Prostate gland (tissue), 2 donors: ENCODE measurements at regions not wholly inside any gene's neighbourhood (a gene's known extent, or its start where the extent isn't known, plus 50 kb on each side); places are given as distances from the start of the nearest gene placed in this dataset.

Experiments used
- DNase-seq: peaks from one replicate; pipeline ENCODE4 v3.0.0-alpha.2; 2019; ENCODE audit warnings: low spot score
- H3K27ac ChIP-seq, 2 donors: fragments of 200-600 bp; sonication (generic); 2 replicates each; pipeline ENCODE4 v1.5.1; 2017 to 2019
- H3K27me3 ChIP-seq: fragments of 200-600 bp; sonication (generic); replicated peaks from 2 replicates; pipeline ENCODE4 v1.5.1; 2019; ENCODE audit not compliant: insufficient read depth
- H3K36me3 ChIP-seq, 2 donors: fragments of 200-600 bp; sonication (generic); 1 replicate in 1 of 2; 2 replicates in 1 of 2; pipeline versions ENCODE4 v1.5.1 to v1.8.1; 2017 to 2019
- H3K4me1 ChIP-seq: fragments of 200-600 bp; sonication (generic); replicated peaks from 2 replicates; pipeline ENCODE4 v1.5.1; 2019
- H3K4me3 ChIP-seq, 2 donors: fragments of 200-600 bp; sonication (generic); 2 replicates each; pipeline ENCODE4 v1.5.1; 2017 to 2019
- H3K9me3 ChIP-seq: fragments of 200-600 bp; sonication (generic); 2 replicates; pipeline ENCODE4 v1.5.1; 2017
- CTCF ChIP-seq, 4 experiments: fragments of 200-600 bp in 2 of 4; fragments of 450-650 bp in 2 of 4; sonication (generic) in 2 of 4; IDR thresholded peaks; 1 replicate in 3 of 4; 2 replicates in 1 of 4; pipeline ENCODE4 v1.5.1; 2016 to 2019; ENCODE audit warnings: antibody characterized with exemption in 4 of 4, mild to moderate bottlenecking in 2 of 4, moderate library complexity in 2 of 4
- POLR2A ChIP-seq: fragments of 450-650 bp; IDR thresholded peaks from one replicate; pipeline ENCODE4 v1.6.1; 2016; ENCODE audit warnings: antibody characterized with exemption, mild to moderate bottlenecking
- POLR2AphosphoS5 ChIP-seq: sonication (generic); formaldehyde crosslinking; IDR thresholded peaks from one replicate; pipeline ENCODE4 v1.6.1; 2017; ENCODE audit warnings: antibody characterized with exemption
- WGBS: methylation state at CpG from one replicate; pipeline ENCODE4 v1.1.5; 2018; 5-methylcytosine and 5-hydroxymethylcytosine counted together
- intact Hi-C: fragments of 100-400 bp; cut with DNase I; formaldehyde crosslinking; loops from one replicate; pipeline ENCODE4 v1.14.2; 2022

- Histone ChIP-seq H3K4me1 (no peaks in the 10 kb centered on the region), H3K27me3 (no peaks in the 10 kb centered on the region), H3K4me3 (no peak overlapping the region), H3K36me3 (no peaks in the 10 kb centered on the region), H3K9me3 (no peaks in the 10 kb centered on the region), H3K27ac (no peak overlapping the region)
- no peak for TF ChIP-seq POLR2AphosphoS5
- no peak for DNase-seq
- intact Hi-C loops, result no loop called here
- WGBS, result 80% methylated on average over 1 of the region's 1 CpG
Measured at GRCh38 chr1:70863239-70863638, 184.4 kb downstream of the PTGER3 start.

- intact Hi-C loops, result no loop called here
- no peak overlapping the region for H3K4me3 ChIP-seq
- H3K9me3 ChIP-seq, result no peaks in the 10 kb centered on the region
- H3K27ac ChIP-seq, result no peak overlapping the region
- H3K4me1 ChIP-seq, result no peaks in the 10 kb centered on the region
- H3K27me3 ChIP-seq, result no peaks in the 10 kb centered on the region
- WGBS, result 76% methylated on average over 2 of the region's 2 CpGs
- no peaks in the 10 kb centered on the region for H3K36me3 ChIP-seq
- TF ChIP-seq POLR2A, result no peak
- DNase-seq, result no peak
Measured at GRCh38 chr1:70864302-70864701, 183.3 kb downstream of the PTGER3 start.

- intact Hi-C loops, result no loop called here
- no peak overlapping the region for H3K27ac ChIP-seq
- H3K4me3 ChIP-seq, result no peak overlapping the region
- no peaks in the 10 kb centered on the region for H3K36me3 ChIP-seq
- no peak for DNase-seq
- no peaks in the 10 kb centered on the region for H3K9me3 ChIP-seq
- TF ChIP-seq POLR2AphosphoS5, result no peak
- no peak for TF ChIP-seq CTCF (IDR thresholded peaks at IDR 0.05)
- no peak for TF ChIP-seq POLR2A
- H3K4me1 ChIP-seq, result no peaks in the 10 kb centered on the region
- WGBS, result 73% methylated on average over 4 of the region's 4 CpGs
- no peaks in the 10 kb centered on the region for H3K27me3 ChIP-seq
Measured at GRCh38 chr1:70866542-70867264, 180.9 kb downstream of the PTGER3 start.

- Histone ChIP-seq H3K27me3 (no peaks in the 10 kb centered on the region), H3K4me1 (no peaks in the 10 kb centered on the region), H3K9me3 (no peaks in the 10 kb centered on the region), H3K36me3 (no peaks in the 10 kb centered on the region), H3K27ac (no peak overlapping the region), H3K4me3 (no peak overlapping the region)
- TF ChIP-seq POLR2A (no peak), CTCF (IDR thresholded peaks at IDR 0.05) (no peak), POLR2AphosphoS5 (no peak)
- WGBS, result 54% methylated on average over 3 of the region's 3 CpGs
- intact Hi-C loops, result no loop called here
- no peak for DNase-seq
Measured at GRCh38 chr1:70871790-70872189, 175.8 kb downstream of the PTGER3 start.

GRCh38 chr1:70874063-70874462 is 173.6 kb downstream of the PTGER3 start:
- 23% methylated on average over 2 of the region's 2 CpGs for WGBS
- no peaks in the 10 kb centered on the region for H3K9me3 ChIP-seq
- H3K4me1 ChIP-seq, result no peaks in the 10 kb centered on the region
- no peaks in the 10 kb centered on the region for H3K27me3 ChIP-seq
- H3K4me3 ChIP-seq, result no peak overlapping the region
- DNase-seq, result no peak
- H3K36me3 ChIP-seq, result no peaks in the 10 kb centered on the region
- no peak for TF ChIP-seq POLR2AphosphoS5
- TF ChIP-seq POLR2A, result no peak
- TF ChIP-seq CTCF (IDR thresholded peaks at IDR 0.05), result no peak
- no peak overlapping the region for H3K27ac ChIP-seq
- intact Hi-C loops, result no loop called here

- H3K27ac ChIP-seq, result no peak overlapping the region
- intact Hi-C loops, result no loop called here
- WGBS, result 68% methylated on average over 1 of the region's 1 CpG
- TF ChIP-seq CTCF (IDR thresholded peaks at IDR 0.05) (no peak), POLR2AphosphoS5 (no peak), POLR2A (no peak)
- no peak for DNase-seq
- no peaks in the 10 kb centered on the region for H3K9me3 ChIP-seq
- no peaks in the 10 kb centered on the region for H3K4me1 ChIP-seq
- no peaks in the 10 kb centered on the region for H3K36me3 ChIP-seq
- H3K27me3 ChIP-seq, result no peaks in the 10 kb centered on the region
- H3K4me3 ChIP-seq, result no peak overlapping the region
Measured at GRCh38 chr1:70874818-70875217, 172.8 kb downstream of the PTGER3 start.
